Activated T-cell treated with anti-CD3 and anti-CD28 coated beads, Interleukin-2, amount 50 U/mL, for 24 hours (primary cell): ENCODE measurements at regions not wholly inside any gene's neighbourhood (a gene's known extent, or its start where the extent isn't known, plus 50 kb on each side); places are given as distances from the start of the nearest gene placed in this dataset.

Experiments used
- DNase-seq: peaks from one replicate; pipeline ENCODE4 v3.0.0-alpha.2; 2020
- H3K27ac Mint-ChIP-seq: 2 replicates; pipeline ENCODE4 v1.8.0; 2020; ENCODE audit warnings: mild to moderate bottlenecking, mixed read lengths
- H3K27me3 Mint-ChIP-seq: 2 replicates; pipeline ENCODE4 v1.8.0; 2020; ENCODE audit warnings: mixed read lengths
- H3K36me3 Mint-ChIP-seq: 2 replicates; pipeline ENCODE4 v1.8.0; 2020; ENCODE audit warnings: low read depth, mixed read lengths
- H3K4me1 Mint-ChIP-seq: 2 replicates; pipeline ENCODE4 v1.8.0; 2020; ENCODE audit warnings: low read depth, mixed read lengths
- H3K4me3 Mint-ChIP-seq: 2 replicates; pipeline ENCODE4 v1.8.0; 2020; ENCODE audit warnings: mild to moderate bottlenecking, moderate library complexity, mixed read lengths
- H3K9me3 Mint-ChIP-seq: 2 replicates; pipeline ENCODE4 v1.8.0; 2020; ENCODE audit warnings: mixed read lengths

DNA sequence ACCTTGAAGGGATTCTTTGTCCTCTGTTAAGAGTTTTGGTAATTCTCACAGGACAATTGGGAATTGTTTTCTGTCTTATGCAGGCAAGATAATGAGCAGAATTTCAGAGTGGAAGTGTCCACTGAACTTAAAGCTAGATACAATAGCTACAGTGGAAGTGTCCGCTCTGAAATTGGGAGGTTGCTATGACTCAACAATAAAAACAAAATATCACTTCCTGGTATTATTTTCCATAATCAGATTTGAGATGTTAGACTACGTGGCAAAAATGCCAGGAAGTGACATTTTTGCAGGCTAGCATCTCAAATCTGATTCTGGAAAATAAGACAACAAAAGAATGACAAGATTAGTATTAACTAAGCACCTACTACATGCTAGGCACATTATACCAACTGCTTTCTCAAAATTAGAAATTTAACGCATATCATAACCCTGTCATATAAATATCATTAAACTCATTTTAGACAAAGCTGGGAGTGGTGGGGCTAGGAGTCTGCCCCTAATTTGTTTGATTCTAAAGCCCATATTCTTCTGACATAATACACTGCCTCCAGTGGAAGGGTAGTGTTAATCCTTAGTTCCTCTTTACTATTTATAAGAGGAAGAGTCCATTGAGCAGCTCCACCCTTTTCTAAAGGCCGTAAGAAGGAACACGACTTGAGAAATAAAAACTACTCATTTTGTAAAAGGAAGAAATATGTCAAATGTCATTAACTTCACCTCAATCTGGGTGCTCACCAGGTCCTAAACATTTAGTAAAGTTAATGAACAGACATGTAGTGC, 266.9 kb upstream of the STT3B start:
- Mint-ChIP-seq H3K9me3 (peaks cover 2% of the 10 kb centered on the region), H3K4me1 (peaks cover 8% of the 10 kb centered on the region), H3K27me3 (no peaks in the 10 kb centered on the region), H3K4me3 (no peak overlapping the region), H3K36me3 (peaks cover under 1% of the 10 kb centered on the region), H3K27ac (no peak overlapping the region)
- DNase-seq, result no peak

GRCh38 chr3:31268868-31269267, 263.9 kb upstream of the STT3B start:
- no peak for DNase-seq
- H3K9me3 Mint-ChIP-seq, result no peaks in the 10 kb centered on the region
- H3K27ac Mint-ChIP-seq, result no peak overlapping the region
- H3K36me3 Mint-ChIP-seq, result no peaks in the 10 kb centered on the region
- no peaks in the 10 kb centered on the region for H3K27me3 Mint-ChIP-seq
- no peak overlapping the region for H3K4me3 Mint-ChIP-seq
- H3K4me1 Mint-ChIP-seq, result peaks cover 11% of the 10 kb centered on the region

- Mint-ChIP-seq H3K27ac (no peak overlapping the region), H3K4me3 (no peak overlapping the region), H3K36me3 (no peaks in the 10 kb centered on the region), H3K4me1 (peaks cover 11% of the 10 kb centered on the region), H3K9me3 (no peaks in the 10 kb centered on the region), H3K27me3 (no peaks in the 10 kb centered on the region)
- DNase-seq, result no peak
Observed at GRCh38 chr3:31270010-31270409, 262.7 kb upstream of the STT3B start.

DNA sequence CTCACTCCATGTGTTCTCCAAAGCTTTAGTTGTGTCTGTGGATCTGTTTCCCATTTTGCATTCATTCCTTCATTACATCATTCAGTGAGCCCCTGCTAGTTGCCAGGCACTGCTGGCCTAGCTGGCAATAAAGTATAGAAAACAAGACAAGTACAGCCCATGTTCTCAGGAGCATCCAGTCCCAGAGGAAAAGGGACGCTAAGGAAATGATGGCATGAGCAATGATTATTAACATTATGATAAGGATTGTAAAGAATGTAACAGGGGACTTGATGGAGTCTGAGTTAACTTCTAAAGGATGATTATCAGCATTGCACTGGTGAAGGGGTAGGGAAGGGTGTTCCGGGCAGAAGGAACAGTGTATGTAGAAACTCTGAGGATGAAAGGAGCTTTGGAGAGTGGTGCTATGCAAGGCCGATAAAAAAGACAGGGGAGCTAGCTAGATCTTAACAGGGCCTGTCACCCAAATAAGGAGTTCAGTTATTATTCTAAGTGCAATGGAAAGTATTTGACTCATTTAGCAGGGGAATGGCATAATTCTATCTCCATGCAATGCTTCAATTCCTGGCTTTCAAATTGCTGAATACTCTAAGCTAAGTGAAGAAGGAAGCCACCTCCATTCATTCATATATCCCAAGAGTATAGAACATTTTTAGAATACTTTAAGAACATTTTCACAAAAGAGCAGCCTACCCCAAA, 258.2 kb upstream of the STT3B start:
- H3K4me1 Mint-ChIP-seq, result peaks cover 12% of the 10 kb centered on the region
- DNase-seq, result no peak
- no peak overlapping the region for H3K27ac Mint-ChIP-seq
- H3K36me3 Mint-ChIP-seq, result no peaks in the 10 kb centered on the region
- H3K4me3 Mint-ChIP-seq, result no peak overlapping the region
- no peaks in the 10 kb centered on the region for H3K27me3 Mint-ChIP-seq
- no peaks in the 10 kb centered on the region for H3K9me3 Mint-ChIP-seq

GRCh38 chr3:31275038-31275572, 257.6 kb upstream of the STT3B start:
- DNase-seq, result no peak
- H3K4me1 Mint-ChIP-seq, result peaks cover 12% of the 10 kb centered on the region
- H3K27ac Mint-ChIP-seq, result no peak overlapping the region
- no peaks in the 10 kb centered on the region for H3K9me3 Mint-ChIP-seq
- no peak overlapping the region for H3K4me3 Mint-ChIP-seq
- no peaks in the 10 kb centered on the region for H3K36me3 Mint-ChIP-seq
- H3K27me3 Mint-ChIP-seq, result no peaks in the 10 kb centered on the region

DNA sequence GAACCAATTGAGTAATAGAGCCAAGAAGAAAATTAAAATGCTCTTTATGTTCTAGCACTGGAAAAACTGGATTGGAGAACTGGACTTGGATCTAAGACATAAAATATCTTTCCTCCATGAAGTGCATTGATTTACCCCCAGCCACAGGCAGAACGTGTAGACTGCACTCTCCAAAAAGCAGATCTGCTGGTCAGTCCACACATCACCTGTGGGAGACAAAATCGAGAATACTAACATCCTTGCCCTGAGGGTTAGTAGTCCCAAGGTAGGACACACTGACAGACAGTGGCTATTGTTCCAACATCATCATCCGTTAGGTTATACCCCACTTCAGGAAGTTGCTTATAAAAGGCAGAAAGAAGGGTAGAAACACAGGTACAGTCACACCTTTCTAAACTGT, 257.1 kb upstream of the STT3B start:
- no peaks in the 10 kb centered on the region for H3K27me3 Mint-ChIP-seq
- DNase-seq, result no peak
- H3K27ac Mint-ChIP-seq, result no peak overlapping the region
- H3K36me3 Mint-ChIP-seq, result no peaks in the 10 kb centered on the region
- H3K9me3 Mint-ChIP-seq, result no peaks in the 10 kb centered on the region
- peaks cover 15% of the 10 kb centered on the region for H3K4me1 Mint-ChIP-seq
- H3K4me3 Mint-ChIP-seq, result no peak overlapping the region

DNA sequence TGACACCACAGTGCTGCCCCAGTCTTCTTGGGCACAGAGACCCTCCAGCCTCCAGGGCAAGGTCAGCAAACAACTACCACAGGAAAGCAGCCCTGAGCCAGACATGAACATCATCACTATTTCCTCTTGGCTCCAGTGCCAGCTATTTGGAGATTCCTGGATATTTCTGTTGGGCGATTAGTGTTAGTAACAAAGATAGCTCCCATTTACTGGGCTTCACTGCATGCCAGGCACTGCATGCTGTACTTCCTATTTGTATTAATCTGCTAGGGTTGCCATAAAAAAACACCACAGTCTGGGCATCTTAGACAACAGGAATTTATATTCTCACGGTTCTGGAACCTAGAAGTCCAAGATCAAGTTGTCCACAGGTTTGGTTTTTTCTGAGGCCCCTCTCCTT, 255.1 kb upstream of the STT3B start:
- Mint-ChIP-seq H3K27ac (no peak overlapping the region), H3K27me3 (no peaks in the 10 kb centered on the region), H3K9me3 (no peaks in the 10 kb centered on the region), H3K4me3 (no peak overlapping the region), H3K4me1 (peaks cover 18% of the 10 kb centered on the region), H3K36me3 (no peaks in the 10 kb centered on the region)
- DNase-seq, result no peak

DNA sequence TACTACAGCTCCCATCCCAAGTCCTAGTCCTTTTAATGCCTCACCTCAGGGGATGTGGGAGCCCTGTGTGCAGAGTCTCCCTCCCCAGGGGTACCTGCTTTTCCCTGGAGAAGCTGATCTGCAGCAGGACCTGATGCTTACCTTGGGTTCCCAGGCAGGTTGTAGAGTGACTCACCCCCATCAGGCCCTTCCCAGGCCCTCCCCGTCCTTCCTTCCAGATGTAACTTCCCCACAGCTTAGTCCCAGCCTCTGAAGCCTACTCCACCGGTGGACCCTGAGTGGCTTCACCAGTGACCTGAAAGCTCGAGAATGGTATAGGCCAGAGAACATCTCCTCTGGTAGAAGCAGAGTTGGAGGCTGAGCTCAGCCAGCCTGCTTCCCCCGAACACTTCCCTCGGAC, 254.2 kb upstream of the STT3B start:
- Mint-ChIP-seq H3K27me3 (no peaks in the 10 kb centered on the region), H3K4me3 (no peak overlapping the region), H3K36me3 (no peaks in the 10 kb centered on the region), H3K9me3 (no peaks in the 10 kb centered on the region), H3K27ac (no peak overlapping the region), H3K4me1 (peaks cover 18% of the 10 kb centered on the region)
- DNase-seq, result no peak

GRCh38 chr3:31284776-31285175, 247.9 kb upstream of the STT3B start:
- no peaks in the 10 kb centered on the region for H3K27me3 Mint-ChIP-seq
- peaks cover 29% of the 10 kb centered on the region for H3K4me1 Mint-ChIP-seq
- no peak overlapping the region for H3K4me3 Mint-ChIP-seq
- no peak for DNase-seq
- no peaks in the 10 kb centered on the region for H3K36me3 Mint-ChIP-seq
- H3K9me3 Mint-ChIP-seq, result no peaks in the 10 kb centered on the region
- H3K27ac Mint-ChIP-seq, result no peak overlapping the region

- no peaks in the 10 kb centered on the region for H3K9me3 Mint-ChIP-seq
- no peak for DNase-seq
- H3K4me3 Mint-ChIP-seq, result no peak overlapping the region
- H3K27ac Mint-ChIP-seq, result no peak overlapping the region
- H3K36me3 Mint-ChIP-seq, result no peaks in the 10 kb centered on the region
- H3K27me3 Mint-ChIP-seq, result no peaks in the 10 kb centered on the region
- H3K4me1 Mint-ChIP-seq, result peaks cover 27% of the 10 kb centered on the region
Observed at GRCh38 chr3:31285833-31286486, 246.8 kb upstream of the STT3B start.

DNA sequence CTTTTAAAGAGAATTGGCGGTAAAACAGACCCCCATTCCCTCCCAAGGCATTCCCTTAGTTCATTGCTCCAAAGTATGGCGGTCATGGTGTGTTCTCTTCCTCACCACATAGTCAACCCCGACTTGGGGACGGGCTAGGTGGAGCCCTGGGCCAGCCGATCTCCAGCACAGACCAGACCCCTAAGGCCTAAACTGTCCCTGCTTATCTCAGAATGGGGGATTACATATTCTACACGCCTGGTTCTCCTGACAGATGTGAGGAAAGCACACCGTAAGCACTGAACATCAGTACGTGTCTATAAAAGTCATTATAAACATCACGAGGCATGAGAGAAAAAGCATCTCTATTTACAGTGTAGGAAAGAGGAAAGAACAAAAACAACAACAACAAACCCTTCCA, 244.5 kb upstream of the STT3B start:
- Mint-ChIP-seq H3K9me3 (no peaks in the 10 kb centered on the region), H3K27ac (no peak overlapping the region), H3K4me1 (peaks cover 26% of the 10 kb centered on the region), H3K36me3 (no peaks in the 10 kb centered on the region), H3K27me3 (no peaks in the 10 kb centered on the region), H3K4me3 (no peak overlapping the region)
- no peak for DNase-seq

- peak overlapping the region; percentile 57 for H3K27ac Mint-ChIP-seq
- DNase-seq, result peak; percentile 41
- H3K4me1 Mint-ChIP-seq, result peaks cover 26% of the 10 kb centered on the region
- H3K27me3 Mint-ChIP-seq, result no peaks in the 10 kb centered on the region
- H3K36me3 Mint-ChIP-seq, result no peaks in the 10 kb centered on the region
- no peak overlapping the region for H3K4me3 Mint-ChIP-seq
- no peaks in the 10 kb centered on the region for H3K9me3 Mint-ChIP-seq
Observed at GRCh38 chr3:31288641-31289100, 244.1 kb upstream of the STT3B start.

DNA sequence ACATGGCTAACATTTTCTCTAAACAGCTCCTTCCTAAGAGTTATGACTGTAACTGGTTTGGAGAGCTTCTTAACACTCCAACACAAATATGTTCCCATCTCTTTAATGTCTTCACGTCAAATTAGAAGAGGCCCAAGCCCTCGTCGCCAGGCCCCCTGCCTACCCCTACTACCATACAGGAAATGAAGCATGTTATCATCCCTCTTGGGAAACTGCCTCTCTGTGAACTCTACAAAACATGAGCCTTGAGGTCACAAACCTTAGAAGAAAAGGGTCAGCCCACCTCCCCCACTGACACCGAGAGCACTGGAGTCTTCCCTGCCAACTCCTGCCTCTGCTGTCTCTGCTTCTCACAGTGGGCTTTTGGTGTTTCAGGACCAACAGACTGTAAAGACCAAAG, 243.1 kb upstream of the STT3B start:
- H3K27ac Mint-ChIP-seq, result peak overlapping the region; percentile 35
- H3K27me3 Mint-ChIP-seq, result no peaks in the 10 kb centered on the region
- H3K4me3 Mint-ChIP-seq, result no peak overlapping the region
- peaks cover 28% of the 10 kb centered on the region for H3K4me1 Mint-ChIP-seq
- DNase-seq, result no peak
- H3K9me3 Mint-ChIP-seq, result no peaks in the 10 kb centered on the region
- H3K36me3 Mint-ChIP-seq, result no peaks in the 10 kb centered on the region

DNA sequence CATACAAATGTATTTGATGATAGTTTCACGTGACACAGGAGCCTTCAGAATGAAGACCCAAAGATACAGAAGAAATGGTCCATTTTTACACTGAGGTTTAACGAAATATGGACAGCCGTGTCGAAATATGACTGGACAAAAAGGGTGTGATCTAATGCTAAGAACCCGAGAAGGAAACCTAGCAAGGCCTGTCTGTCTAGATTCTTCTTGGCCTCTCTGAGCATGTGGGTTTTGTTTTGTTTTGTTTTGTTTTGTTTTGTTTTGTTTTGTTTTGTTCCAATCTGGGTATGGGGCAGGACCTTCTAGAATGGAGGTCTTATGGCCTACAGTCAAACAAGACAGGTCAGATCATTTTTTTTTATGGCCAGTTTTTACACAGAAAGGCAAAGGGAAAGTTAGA, 242.7 kb upstream of the STT3B start:
- no peak overlapping the region for H3K4me3 Mint-ChIP-seq
- H3K27ac Mint-ChIP-seq, result no peak overlapping the region
- no peaks in the 10 kb centered on the region for H3K27me3 Mint-ChIP-seq
- no peak for DNase-seq
- H3K36me3 Mint-ChIP-seq, result no peaks in the 10 kb centered on the region
- peaks cover 30% of the 10 kb centered on the region for H3K4me1 Mint-ChIP-seq
- H3K9me3 Mint-ChIP-seq, result no peaks in the 10 kb centered on the region

DNA sequence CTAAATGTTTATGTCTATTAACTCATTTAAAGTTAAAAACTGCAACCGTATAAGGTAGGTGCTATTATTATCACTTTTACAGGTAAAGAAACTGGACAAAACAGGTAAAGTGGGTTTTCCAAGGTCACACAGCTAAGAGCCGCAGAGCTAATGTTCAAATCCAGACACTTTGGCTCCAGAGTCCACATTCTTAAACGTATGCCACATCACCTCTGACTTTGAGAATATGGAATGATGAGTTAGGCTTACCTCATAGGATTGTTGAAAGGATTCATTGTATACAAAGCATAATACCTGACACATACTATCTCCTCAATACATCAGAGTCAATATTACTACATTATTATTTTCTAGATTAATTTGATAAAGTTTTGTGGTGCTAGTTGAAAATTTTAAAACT, 240.9 kb upstream of the STT3B start:
- DNase-seq, result no peak
- H3K4me3 Mint-ChIP-seq, result no peak overlapping the region
- no peaks in the 10 kb centered on the region for H3K36me3 Mint-ChIP-seq
- H3K4me1 Mint-ChIP-seq, result peaks cover 30% of the 10 kb centered on the region
- no peaks in the 10 kb centered on the region for H3K9me3 Mint-ChIP-seq
- H3K27ac Mint-ChIP-seq, result no peak overlapping the region
- no peaks in the 10 kb centered on the region for H3K27me3 Mint-ChIP-seq
